NT2/D1 (cell line): ENCODE measurements at regions not wholly inside any gene's neighbourhood (a gene's known extent, or its start where the extent isn't known, plus 50 kb on each side); places are given as distances from the start of the nearest gene placed in this dataset.

ENCODE experiments used
- SUZ12 ChIP-seq: IDR thresholded peaks from 2 replicates; pipeline ENCODE4 v1.6.1; 2011; ENCODE audit not compliant: insufficient read length, insufficient read depth; ENCODE audit errors: extremely low read depth
- YY1 ChIP-seq: IDR thresholded peaks from 2 replicates; pipeline ENCODE4 v1.6.1; 2011; ENCODE audit not compliant: insufficient read length, insufficient read depth
- ZNF274 ChIP-seq: IDR thresholded peaks from 2 replicates; pipeline ENCODE4 v1.6.1; 2011; ENCODE audit warnings: mild to moderate bottlenecking, low read depth, low read length

GRCh38 chr15:35727627-35728026 lies 181.7 kb upstream of the DPH6 start:
- TF ChIP-seq SUZ12: no peak
- no peak for TF ChIP-seq YY1
- TF ChIP-seq ZNF274: no peak
